ENCODE measurements at regions not wholly inside any gene's neighbourhood (a gene's known extent, or its start where the extent isn't known, plus 50 kb on each side); places are given as distances from the start of the nearest gene placed in this dataset.
"Not testable (repeated sequence)": the region's sequence is repeated elsewhere in the genome, so short reads cannot be mapped to it uniquely, and the experiment has no call there.

- H3K9me3 ChIP-seq (replicated peaks in 1 of 11): peaks cover 19 to 43% (median 39%) of the 10 kb centered on the region in 11 experiments
- H3K9ac ChIP-seq: no peak overlapping the region; a peak in 1 of 22 replicates
- peaks cover 10 to 21% (median 18%) of the 10 kb centered on the region in 10 experiments for H3K4me1 ChIP-seq
- peak overlapping the region; percentile 6 to 74 (median 61); a peak in 21 of 22 replicates for H3K4me2 ChIP-seq
- no peak overlapping the region for H3K4me3 ChIP-seq
- 0 out of 22 replicates have a peak, but pooled peaks cover 0 to 6% (median 0%) of the 10 kb centered on the region in 11 experiments for H3K36me3 ChIP-seq
- no peaks in the 10 kb centered on the region for H3K27me3 ChIP-seq
- no peak for TF ChIP-seq Cebpa-rat (IDR thresholded peaks at IDR 0.05)
- H3K27ac ChIP-seq: peak overlapping the region in 8 of 11 experiments; percentile 33 to 57 (median 47); a peak in 13 of 22 replicates
- no peaks in the 10 kb centered on the region for H4K20me1 ChIP-seq
These were observed 122.2 kb upstream of the ZEB2 start for GRCh38 chr2:144642131-144642530.

GRCh38 chr2:144638250-144638649 is 118.3 kb upstream of the ZEB2 start:
- H3K36me3 ChIP-seq, H3K27me3 ChIP-seq, H3K4me3 ChIP-seq, H3K4me2 ChIP-seq, H3K27ac ChIP-seq, H3K9ac ChIP-seq, H4K20me1 ChIP-seq: not testable (repeated sequence)
- H3K4me1 ChIP-seq: peaks cover 10 to 21% (median 18%) of the 10 kb centered on the region in 10 experiments
- H3K9me3 ChIP-seq (replicated peaks in 1 of 11): peaks cover 52 to 78% (median 69%) of the 10 kb centered on the region in 11 experiments

GRCh38 chr2:144636860-144637259 is 116.9 kb upstream of the ZEB2 start:
- H3K4me1 ChIP-seq: peaks cover 2 to 15% (median 8%) of the 10 kb centered on the region in 10 experiments
- not testable (repeated sequence) for H3K27ac ChIP-seq

GRCh38 chr2:144632809-144633208 is 112.9 kb upstream of the ZEB2 start:
- H3K27ac ChIP-seq: no peak overlapping the region
- TF ChIP-seq Cebpa-rat (IDR thresholded peaks at IDR 0.05): no peak
- no peak overlapping the region for H3K4me3 ChIP-seq
- H3K9ac ChIP-seq: no peak overlapping the region
- H3K9me3 ChIP-seq (replicated peaks in 1 of 11): peaks cover 37 to 58% (median 50%) of the 10 kb centered on the region in 11 experiments
- H3K4me2 ChIP-seq: no peak overlapping the region
- H4K20me1 ChIP-seq: no peaks in the 10 kb centered on the region
- H3K4me1 ChIP-seq: peaks cover 14 to 36% (median 26%) of the 10 kb centered on the region in 10 experiments; a peak in 19 of 20 replicates
- H3K36me3 ChIP-seq: no peaks in the 10 kb centered on the region
- no peaks in the 10 kb centered on the region for H3K27me3 ChIP-seq

More at GRCh38 chr2:144636860-144637259, 116.9 kb upstream of the ZEB2 start:
- H3K9me3 ChIP-seq (replicated peaks in 1 of 11): peaks cover 56 to 89% (median 80%) of the 10 kb centered on the region in 11 experiments
- H3K36me3 ChIP-seq, H3K4me3 ChIP-seq, H4K20me1 ChIP-seq, H3K4me2 ChIP-seq, H3K27me3 ChIP-seq, H3K9ac ChIP-seq: not testable (repeated sequence)

GRCh38 chr2:144631636-144632035 is 111.7 kb upstream of the ZEB2 start:
- no peaks in the 10 kb centered on the region for H4K20me1 ChIP-seq
- H3K27ac ChIP-seq: peak overlapping the region in 3 of 11 experiments; percentile 18 to 57 (median 19); a peak in 3 of 22 replicates
- peaks cover 14 to 36% (median 26%) of the 10 kb centered on the region in 10 experiments; a peak in 19 of 20 replicates for H3K4me1 ChIP-seq
- H3K36me3 ChIP-seq: no peaks in the 10 kb centered on the region
- peaks cover 25 to 51% (median 38%) of the 10 kb centered on the region in 11 experiments; a peak in 21 of 22 replicates for H3K9me3 ChIP-seq (replicated peaks in 1 of 11)
- H3K9ac ChIP-seq: no peak overlapping the region
- H3K27me3 ChIP-seq: no peaks in the 10 kb centered on the region
- TF ChIP-seq Cebpa-rat (IDR thresholded peaks at IDR 0.05): no peak
- no peak overlapping the region for H3K4me3 ChIP-seq
- peak overlapping the region in 7 of 11 experiments; percentile 30 to 68 (median 61); a peak in 9 of 22 replicates for H3K4me2 ChIP-seq

GRCh38 chr2:144630459-144631215 is 110.7 kb upstream of the ZEB2 start:
- Histone ChIP-seq H3K4me1 (peaks cover 14 to 36% (median 26%) of the 10 kb centered on the region in 10 experiments; a peak in 19 of 20 replicates), H3K9me3 (replicated peaks in 1 of 11) (peaks cover 15 to 41% (median 28%) of the 10 kb centered on the region in 11 experiments; a peak in 20 of 22 replicates), H3K27ac (peak overlapping the region in 6 of 11 experiments; percentile 1 to 57 (median 44); a peak in 8 of 22 replicates), H3K4me3 (no peak overlapping the region), H3K9ac (no peak overlapping the region), H3K4me2 (peak overlapping the region; percentile 19 to 68 (median 53); a peak in 21 of 22 replicates), H4K20me1 (no peaks in the 10 kb centered on the region), H3K36me3 (no peaks in the 10 kb centered on the region), H3K27me3 (no peaks in the 10 kb centered on the region)
- TF ChIP-seq Cebpa-rat (IDR thresholded peaks at IDR 0.05): no peak

- Histone ChIP-seq H3K9ac (no peak overlapping the region), H3K9me3 (replicated peaks in 1 of 11) (peaks cover 10 to 34% (median 21%) of the 10 kb centered on the region in 11 experiments; a peak in 18 of 22 replicates), H3K27ac (peak overlapping the region in 4 of 11 experiments; percentile 40 to 57 (median 48); a peak in 6 of 22 replicates), H3K27me3 (no peaks in the 10 kb centered on the region), H3K4me1 (peaks cover 14 to 36% (median 26%) of the 10 kb centered on the region in 10 experiments; a peak in 19 of 20 replicates), H3K4me3 (no peak overlapping the region), H3K4me2 (peak overlapping the region; percentile 19 to 68 (median 53); a peak in 18 of 22 replicates), H3K36me3 (no peaks in the 10 kb centered on the region), H4K20me1 (no peaks in the 10 kb centered on the region)
- no peak for TF ChIP-seq Cebpa-rat (IDR thresholded peaks at IDR 0.05)
These were observed 110.0 kb upstream of the ZEB2 start for GRCh38 chr2:144629935-144630334.

- H4K20me1 ChIP-seq: no peaks in the 10 kb centered on the region
These were observed 108.6 kb upstream of the ZEB2 start for GRCh38 chr2:144628566-144628965.

GRCh38 chr2:144625626-144626025 is 105.7 kb upstream of the ZEB2 start:
- Histone ChIP-seq H3K36me3 (no peaks in the 10 kb centered on the region), H3K9me3 (replicated peaks in 1 of 11) (peaks cover 16 to 32% (median 19%) of the 10 kb centered on the region in 11 experiments), H3K4me2 (no peak overlapping the region; a peak in 1 of 22 replicates), H3K27me3 (no peaks in the 10 kb centered on the region), H3K4me1 (peaks cover 13 to 25% (median 19%) of the 10 kb centered on the region in 10 experiments), H4K20me1 (no peaks in the 10 kb centered on the region), H3K9ac (no peak overlapping the region), H3K27ac (no peak overlapping the region), H3K4me3 (no peak overlapping the region)
- TF ChIP-seq Cebpa-rat (IDR thresholded peaks at IDR 0.05): no peak

More at GRCh38 chr2:144628566-144628965, 108.6 kb upstream of the ZEB2 start:
- no peak overlapping the region for H3K27ac ChIP-seq
- H3K4me1 ChIP-seq: peaks cover 14 to 36% (median 26%) of the 10 kb centered on the region in 10 experiments; a peak in 19 of 20 replicates
- peaks cover 6 to 26% (median 16%) of the 10 kb centered on the region in 11 experiments; a peak in 17 of 22 replicates for H3K9me3 ChIP-seq (replicated peaks in 1 of 11)
- H3K36me3 ChIP-seq: no peaks in the 10 kb centered on the region
- H3K27me3 ChIP-seq: no peaks in the 10 kb centered on the region
- no peak overlapping the region for H3K9ac ChIP-seq
- TF ChIP-seq Cebpa-rat (IDR thresholded peaks at IDR 0.05): no peak
- H3K4me2 ChIP-seq: peak overlapping the region in 3 of 11 experiments; percentile 3 to 30 (median 5); a peak in 1 of 22 replicates
- H3K4me3 ChIP-seq: no peak overlapping the region
